Activated CD8-positive, alpha-beta memory T cell treated with anti-CD3 and anti-CD28 coated beads, Interleukin-2, amount 10 ng/mL, durations not matched to agents 7 days and 5 days (primary cell): ENCODE measurements at regions not wholly inside any gene's neighbourhood (a gene's known extent, or its start where the extent isn't known, plus 50 kb on each side); places are given as distances from the start of the nearest gene placed in this dataset.
"Not testable (repeated sequence)": the region's sequence is repeated elsewhere in the genome, so short reads cannot be mapped to it uniquely, and the experiment has no call there.

ENCODE experiments used
- ATAC-seq: fragments of 150-1000 bp; cut with Tn5 transposase; one replicate; pipeline ENCODE4 v1.10.0; 2021; ENCODE audit warnings: moderate library complexity
- CTCF ChIA-PET: fragments of 350-600 bp; sonication (Branson Sonifier 250); formaldehyde crosslinking; loops from one replicate; lab custom pipeline; 2021; ENCODE audit warnings: antibody characterized with exemption; lab: Charles Lee
- DNase-seq: peaks from one replicate; pipeline ENCODE4 v3.0.0-alpha.2; 2020
- H3K27ac Mint-ChIP-seq: one replicate; pipeline ENCODE4 v1.8.0; 2021; ENCODE audit warnings: mild to moderate bottlenecking, mixed read lengths
- H3K27me3 Mint-ChIP-seq: one replicate; pipeline ENCODE4 v1.8.0; 2021; ENCODE audit warnings: mixed read lengths
- H3K36me3 Mint-ChIP-seq: one replicate; pipeline ENCODE4 v1.8.0; 2021; ENCODE audit warnings: mild to moderate bottlenecking, mixed read lengths
- H3K4me1 Mint-ChIP-seq: one replicate; pipeline ENCODE4 v1.8.0; 2021; ENCODE audit warnings: mixed read lengths
- H3K4me3 Mint-ChIP-seq: one replicate; pipeline ENCODE4 v1.8.0; 2021; ENCODE audit warnings: mild to moderate bottlenecking, moderate library complexity, mixed read lengths
- H3K9me3 Mint-ChIP-seq: one replicate; pipeline ENCODE4 v1.8.0; 2022; ENCODE audit warnings: low read depth, mixed read lengths

GRCh38 chr4:11650801-11651596, 222.3 kb upstream of the HS3ST1 start:
- DNase-seq (no peak), ATAC-seq (no peak)
- Mint-ChIP-seq H3K27me3 (no peaks in the 10 kb centered on the region), H3K36me3 (no peaks in the 10 kb centered on the region), H3K4me1 (no peaks in the 10 kb centered on the region), H3K27ac (no peak overlapping the region), H3K9me3 (no peaks in the 10 kb centered on the region), H3K4me3 (no peak overlapping the region)
- CTCF ChIA-PET, result no interaction called here

GRCh38 chr4:11647433-11647832, 218.7 kb upstream of the HS3ST1 start:
- Mint-ChIP-seq H3K27ac (no peak overlapping the region), H3K36me3 (no peaks in the 10 kb centered on the region), H3K9me3 (no peaks in the 10 kb centered on the region), H3K4me1 (no peaks in the 10 kb centered on the region), H3K27me3 (peaks cover 3% of the 10 kb centered on the region), H3K4me3 (no peak overlapping the region)
- DNase-seq, result no peak
- ATAC-seq, result no peak
- CTCF ChIA-PET, result no interaction called here

GRCh38 chr4:11643081-11643480, 214.4 kb upstream of the HS3ST1 start:
- H3K9me3 Mint-ChIP-seq, H3K27me3 Mint-ChIP-seq, DNase-seq, CTCF ChIA-PET, H3K4me1 Mint-ChIP-seq, H3K36me3 Mint-ChIP-seq, ATAC-seq, H3K27ac Mint-ChIP-seq, H3K4me3 Mint-ChIP-seq: not testable (repeated sequence)

- H3K27ac Mint-ChIP-seq, result no peak overlapping the region
- no peaks in the 10 kb centered on the region for H3K4me1 Mint-ChIP-seq
- no peaks in the 10 kb centered on the region for H3K36me3 Mint-ChIP-seq
- H3K9me3 Mint-ChIP-seq, result peaks cover 2% of the 10 kb centered on the region
- peaks cover 3% of the 10 kb centered on the region for H3K27me3 Mint-ChIP-seq
- no peak overlapping the region for H3K4me3 Mint-ChIP-seq
- no peak for ATAC-seq
- DNase-seq, result no peak
- CTCF ChIA-PET, result no interaction called here
Observed at GRCh38 chr4:11640584-11640983, 211.9 kb upstream of the HS3ST1 start.

DNA sequence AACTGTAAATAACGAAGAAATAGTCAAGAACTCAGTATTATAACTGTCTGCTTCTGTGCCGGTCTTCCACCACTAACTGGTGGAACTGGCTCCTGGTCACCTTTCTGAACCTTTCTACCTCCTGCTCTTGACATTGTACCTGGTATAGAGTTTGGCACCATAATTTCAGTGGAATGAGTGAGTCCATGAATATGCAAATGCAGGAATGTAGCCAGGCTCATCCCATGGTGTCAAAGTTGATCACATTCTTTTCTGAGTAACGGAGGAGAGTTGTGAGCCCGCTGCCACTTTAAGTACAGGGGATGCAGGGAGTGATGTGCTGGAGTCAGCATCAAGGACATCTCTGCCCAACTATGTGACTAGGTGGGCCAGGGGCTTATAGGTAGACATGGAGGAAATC, 207.9 kb upstream of the HS3ST1 start:
- ATAC-seq, result no peak
- CTCF ChIA-PET, result no interaction called here
- H3K4me1 Mint-ChIP-seq, result no peaks in the 10 kb centered on the region
- no peak overlapping the region for H3K4me3 Mint-ChIP-seq
- peaks cover 2% of the 10 kb centered on the region for H3K9me3 Mint-ChIP-seq
- H3K36me3 Mint-ChIP-seq, result no peaks in the 10 kb centered on the region
- H3K27ac Mint-ChIP-seq, result no peak overlapping the region
- H3K27me3 Mint-ChIP-seq, result no peaks in the 10 kb centered on the region
- no peak for DNase-seq

DNA sequence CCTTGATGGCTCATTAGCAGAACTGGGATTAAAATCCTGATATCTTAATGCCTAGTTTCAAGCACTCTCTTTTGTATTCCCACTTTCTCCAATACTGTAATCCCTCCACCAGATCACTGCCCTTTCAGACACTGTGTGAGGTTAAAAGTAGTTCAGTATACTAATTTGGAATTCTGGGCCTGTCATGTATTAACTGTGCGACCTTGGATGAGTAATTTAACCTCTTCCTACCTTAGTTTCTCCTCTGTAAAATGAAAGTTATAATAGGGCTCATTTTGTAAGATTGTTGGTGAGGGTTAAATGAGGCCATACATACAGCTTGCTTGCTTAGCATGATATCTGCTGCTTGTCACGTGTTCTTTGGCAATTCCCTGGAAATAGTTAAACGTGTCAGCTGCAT, 207.3 kb upstream of the HS3ST1 start:
- ATAC-seq, result no peak
- Mint-ChIP-seq H3K36me3 (no peaks in the 10 kb centered on the region), H3K27ac (no peak overlapping the region), H3K4me1 (no peaks in the 10 kb centered on the region), H3K9me3 (peaks cover 2% of the 10 kb centered on the region), H3K4me3 (no peak overlapping the region), H3K27me3 (no peaks in the 10 kb centered on the region)
- no peak for DNase-seq
- CTCF ChIA-PET, result no interaction called here

DNA sequence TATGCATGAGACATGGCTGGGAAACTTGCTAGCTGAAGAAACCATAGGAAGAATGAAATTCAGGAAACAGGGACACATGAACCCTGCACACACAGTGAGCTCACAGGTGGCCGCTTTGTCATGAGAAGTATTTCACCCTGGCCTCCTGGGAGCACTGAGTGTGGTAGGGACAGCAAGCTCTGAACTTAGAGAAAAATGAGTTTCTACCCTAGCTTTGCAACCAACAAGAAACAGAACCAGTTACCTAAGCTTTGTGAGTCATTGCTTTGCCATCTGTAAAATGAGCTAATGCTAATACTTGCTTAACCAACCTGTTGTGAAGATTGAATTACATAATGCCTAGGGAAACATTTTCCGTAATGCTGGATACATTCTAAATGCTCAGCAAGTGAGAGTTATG, 206.6 kb upstream of the HS3ST1 start:
- Mint-ChIP-seq H3K27me3 (no peaks in the 10 kb centered on the region), H3K4me1 (no peaks in the 10 kb centered on the region), H3K27ac (no peak overlapping the region), H3K9me3 (peaks cover 2% of the 10 kb centered on the region), H3K4me3 (no peak overlapping the region), H3K36me3 (no peaks in the 10 kb centered on the region)
- ATAC-seq (no peak), DNase-seq (no peak)
- CTCF ChIA-PET, result no interaction called here

DNA sequence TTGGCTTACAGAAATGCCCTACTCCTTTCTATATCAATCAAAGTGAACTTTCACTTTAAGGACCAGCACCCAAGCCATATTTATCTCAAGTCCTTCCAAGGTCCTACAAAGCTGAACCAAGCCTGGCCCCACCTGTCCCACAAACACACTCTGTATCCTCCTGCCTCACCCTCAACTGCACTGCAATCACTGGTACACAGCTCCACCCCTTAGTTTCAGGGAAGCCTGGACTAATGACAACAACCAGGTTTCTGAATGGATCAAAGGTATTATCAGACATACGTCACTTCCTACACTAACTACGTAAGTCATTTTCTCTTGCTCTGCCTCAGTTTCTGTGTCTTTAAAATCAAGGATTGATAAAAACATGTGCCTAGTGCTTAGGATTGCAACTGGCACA, 205.6 kb upstream of the HS3ST1 start:
- H3K9me3 Mint-ChIP-seq, result peaks cover 2% of the 10 kb centered on the region
- H3K27ac Mint-ChIP-seq, result no peak overlapping the region
- H3K4me1 Mint-ChIP-seq, result no peaks in the 10 kb centered on the region
- no peaks in the 10 kb centered on the region for H3K36me3 Mint-ChIP-seq
- DNase-seq (no peak), ATAC-seq (no peak)
- H3K27me3 Mint-ChIP-seq, result no peaks in the 10 kb centered on the region
- no peak overlapping the region for H3K4me3 Mint-ChIP-seq
- CTCF ChIA-PET, result no interaction called here

DNA sequence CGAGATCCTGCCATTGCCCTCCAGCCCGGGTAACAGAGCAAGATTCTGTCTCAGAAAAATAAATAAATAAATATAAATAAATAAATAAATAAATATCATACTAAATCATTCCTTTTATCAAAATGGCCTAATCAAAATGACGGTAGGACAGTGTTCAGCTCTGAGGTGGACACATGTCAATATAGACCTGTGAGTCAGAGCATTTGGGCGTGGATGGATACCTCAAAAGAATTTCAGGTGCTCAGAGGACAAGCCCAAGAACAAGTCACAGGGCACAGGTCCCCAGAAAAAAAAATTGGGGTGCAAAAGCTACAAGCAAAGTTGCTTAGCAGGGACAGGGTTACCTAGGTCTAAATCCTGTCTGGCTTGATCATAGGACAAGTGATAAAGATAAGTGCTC, 204.7 kb upstream of the HS3ST1 start:
- Mint-ChIP-seq H3K36me3 (no peaks in the 10 kb centered on the region), H3K27me3 (no peaks in the 10 kb centered on the region), H3K4me3 (no peak overlapping the region), H3K9me3 (peaks cover 2% of the 10 kb centered on the region), H3K27ac (no peak overlapping the region), H3K4me1 (no peaks in the 10 kb centered on the region)
- CTCF ChIA-PET, result no interaction called here
- ATAC-seq (no peak), DNase-seq (no peak)

GRCh38 chr4:11632483-11632882, 203.8 kb upstream of the HS3ST1 start:
- DNase-seq, result no peak
- no peak overlapping the region for H3K27ac Mint-ChIP-seq
- CTCF ChIA-PET, result no interaction called here

DNA sequence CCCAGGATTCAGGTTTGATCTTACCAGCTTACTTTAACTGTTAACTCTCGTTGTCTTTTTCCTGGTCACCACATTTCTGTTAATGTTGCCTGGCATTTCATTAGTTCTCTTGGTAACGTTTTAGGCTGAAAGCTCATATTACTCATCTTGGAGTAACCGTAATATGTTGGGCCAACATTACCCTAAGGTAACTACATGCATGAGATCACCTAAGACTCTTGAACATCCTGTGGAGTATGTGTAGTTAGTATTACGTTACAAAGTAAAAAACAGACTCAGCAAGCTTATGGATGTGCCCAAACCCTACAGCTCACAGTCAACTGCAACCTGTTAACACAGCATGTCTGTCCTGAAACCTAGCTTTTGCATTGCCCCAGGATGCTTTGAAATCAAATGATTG, 203.3 kb upstream of the HS3ST1 start:
- H3K9me3 Mint-ChIP-seq, result peaks cover 2% of the 10 kb centered on the region
- peaks cover 2% of the 10 kb centered on the region for H3K27me3 Mint-ChIP-seq
- CTCF ChIA-PET, result no interaction called here
- DNase-seq (no peak), ATAC-seq (no peak)
- no peak overlapping the region for H3K27ac Mint-ChIP-seq
- H3K4me3 Mint-ChIP-seq, result no peak overlapping the region
- no peaks in the 10 kb centered on the region for H3K4me1 Mint-ChIP-seq
- H3K36me3 Mint-ChIP-seq, result no peaks in the 10 kb centered on the region

More at GRCh38 chr4:11632483-11632882, 203.8 kb upstream of the HS3ST1 start:
- Mint-ChIP-seq H3K4me1 (no peaks in the 10 kb centered on the region), H3K27me3 (no peaks in the 10 kb centered on the region), H3K9me3 (peaks cover 2% of the 10 kb centered on the region), H3K4me3 (no peak overlapping the region), H3K36me3 (no peaks in the 10 kb centered on the region)
- ATAC-seq, result no peak

DNA sequence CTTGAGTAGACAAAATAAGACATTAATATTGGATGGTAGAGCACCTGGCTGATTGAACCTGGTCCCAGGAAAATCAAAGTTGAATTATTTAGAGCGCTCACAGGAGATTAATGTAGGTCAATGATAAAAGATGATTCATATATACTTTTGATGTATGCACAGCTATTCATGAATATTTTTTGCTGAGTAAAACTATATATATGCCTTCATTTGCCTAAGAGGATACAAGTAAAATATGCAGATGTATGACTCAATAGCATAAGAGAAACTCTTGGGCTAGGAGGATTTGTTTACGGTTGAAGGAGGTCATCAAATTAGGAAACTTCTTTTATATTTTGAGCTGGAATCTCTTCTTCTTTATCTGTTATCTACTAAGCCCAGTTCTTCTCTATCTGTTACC, 202.7 kb upstream of the HS3ST1 start:
- Mint-ChIP-seq H3K4me1 (no peaks in the 10 kb centered on the region), H3K27ac (no peak overlapping the region), H3K36me3 (no peaks in the 10 kb centered on the region), H3K27me3 (peaks cover 2% of the 10 kb centered on the region), H3K4me3 (no peak overlapping the region), H3K9me3 (no peaks in the 10 kb centered on the region)
- ATAC-seq (no peak), DNase-seq (no peak)
- CTCF ChIA-PET, result no interaction called here

GRCh38 chr4:11628093-11628725, 199.5 kb upstream of the HS3ST1 start:
- no peak overlapping the region for H3K27ac Mint-ChIP-seq
- no peak overlapping the region for H3K4me3 Mint-ChIP-seq
- ATAC-seq (no peak), DNase-seq (no peak)
- H3K9me3 Mint-ChIP-seq, result no peaks in the 10 kb centered on the region
- no peaks in the 10 kb centered on the region for H3K4me1 Mint-ChIP-seq
- H3K27me3 Mint-ChIP-seq, result peaks cover 2% of the 10 kb centered on the region
- H3K36me3 Mint-ChIP-seq, result no peaks in the 10 kb centered on the region
- CTCF ChIA-PET, result no interaction called here

DNA sequence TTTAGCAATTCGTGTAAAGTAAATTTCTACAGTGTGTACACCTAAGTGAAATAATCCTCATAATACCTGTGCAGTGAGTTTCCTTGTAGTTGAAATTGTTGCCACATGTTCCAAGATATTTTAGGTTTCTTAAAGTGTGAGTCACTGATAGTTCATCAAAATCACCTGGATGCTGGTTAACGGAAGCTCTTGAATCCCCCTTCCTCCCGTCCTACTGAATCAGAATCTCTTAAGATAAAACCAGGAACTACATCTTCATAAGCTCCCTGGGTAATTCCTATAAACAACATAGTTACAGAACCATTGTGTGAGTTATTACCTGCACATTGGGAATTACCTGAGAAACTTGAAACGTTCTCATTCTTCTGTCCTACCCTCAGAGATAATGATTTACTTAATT, 197.4 kb upstream of the HS3ST1 start:
- no peak overlapping the region for H3K4me3 Mint-ChIP-seq
- no peak overlapping the region for H3K27ac Mint-ChIP-seq
- no peaks in the 10 kb centered on the region for H3K9me3 Mint-ChIP-seq
- CTCF ChIA-PET, result no interaction called here
- H3K4me1 Mint-ChIP-seq, result no peaks in the 10 kb centered on the region
- ATAC-seq (no peak), DNase-seq (no peak)
- peaks cover 2% of the 10 kb centered on the region for H3K27me3 Mint-ChIP-seq
- no peaks in the 10 kb centered on the region for H3K36me3 Mint-ChIP-seq
